ENCODE measurements at regions not wholly inside any gene's neighbourhood (a gene's known extent, or its start where the extent isn't known, plus 50 kb on each side); places are given as distances from the start of the nearest gene placed in this dataset.

GRCh38 chr2:198479065-198479464 is 674.7 kb downstream of the PLCL1 start:
- DNase-seq = no peak

- DNase-seq = no peak
Observed at GRCh38 chr2:198478361-198478760, 674.0 kb downstream of the PLCL1 start.

GRCh38 chr2:198476007-198476406 is 671.6 kb downstream of the PLCL1 start:
- DNase-seq = no peak

GRCh38 chr2:198471291-198471690 is 666.9 kb downstream of the PLCL1 start:
- DNase-seq = no peak

GRCh38 chr2:198468136-198468535 is 663.7 kb downstream of the PLCL1 start:
- no peak for DNase-seq

GRCh38 chr2:198465970-198466369 is 661.6 kb downstream of the PLCL1 start:
- no peak for DNase-seq

GRCh38 chr2:198456418-198456817 is 652.0 kb downstream of the PLCL1 start:
- DNase-seq = no peak

- no peak for DNase-seq
Observed at GRCh38 chr2:198453866-198454265, 649.5 kb downstream of the PLCL1 start.

- no peak for DNase-seq
Observed at GRCh38 chr2:198452327-198452726, 647.9 kb downstream of the PLCL1 start.

- DNase-seq = no peak
Observed at GRCh38 chr2:198448789-198449188, 644.4 kb downstream of the PLCL1 start.

- DNase-seq = no peak
Observed at GRCh38 chr2:198444800-198445287, 640.5 kb downstream of the PLCL1 start.

GRCh38 chr2:198441901-198442300 is 637.5 kb downstream of the PLCL1 start:
- no peak for DNase-seq

- DNase-seq = no peak
Observed at GRCh38 chr2:198441246-198441645, 636.9 kb downstream of the PLCL1 start.

GRCh38 chr2:198440833-198441232 is 636.4 kb downstream of the PLCL1 start:
- no peak for DNase-seq

GRCh38 chr2:198438331-198438730 is 633.9 kb downstream of the PLCL1 start:
- DNase-seq = no peak

GRCh38 chr2:198424112-198424511 is 619.7 kb downstream of the PLCL1 start:
- DNase-seq = no peak

GRCh38 chr2:198417836-198418235 is 613.4 kb downstream of the PLCL1 start:
- DNase-seq = no peak

GRCh38 chr2:198414976-198415375 is 610.6 kb downstream of the PLCL1 start:
- no peak for DNase-seq

GRCh38 chr2:198411936-198412335 is 607.5 kb downstream of the PLCL1 start:
- DNase-seq = no peak

GRCh38 chr2:198408171-198408570 is 603.8 kb downstream of the PLCL1 start:
- DNase-seq = no peak

- no peak for DNase-seq
Observed at GRCh38 chr2:198405311-198405710, 600.9 kb downstream of the PLCL1 start.

GRCh38 chr2:198401644-198402043 is 597.3 kb downstream of the PLCL1 start:
- DNase-seq = no peak

GRCh38 chr2:198400999-198401398 is 596.6 kb downstream of the PLCL1 start:
- DNase-seq = no peak

GRCh38 chr2:198394208-198394607 is 589.8 kb downstream of the PLCL1 start:
- no peak for DNase-seq

- no peak for DNase-seq
Observed at GRCh38 chr2:198390670-198391069, 586.3 kb downstream of the PLCL1 start.

- DNase-seq = no peak
Observed at GRCh38 chr2:198387677-198388076, 583.3 kb downstream of the PLCL1 start.
